ENCODE measurements at regions not wholly inside any gene's neighbourhood (a gene's known extent, or its start where the extent isn't known, plus 50 kb on each side); places are given as distances from the start of the nearest gene placed in this dataset.

DNA sequence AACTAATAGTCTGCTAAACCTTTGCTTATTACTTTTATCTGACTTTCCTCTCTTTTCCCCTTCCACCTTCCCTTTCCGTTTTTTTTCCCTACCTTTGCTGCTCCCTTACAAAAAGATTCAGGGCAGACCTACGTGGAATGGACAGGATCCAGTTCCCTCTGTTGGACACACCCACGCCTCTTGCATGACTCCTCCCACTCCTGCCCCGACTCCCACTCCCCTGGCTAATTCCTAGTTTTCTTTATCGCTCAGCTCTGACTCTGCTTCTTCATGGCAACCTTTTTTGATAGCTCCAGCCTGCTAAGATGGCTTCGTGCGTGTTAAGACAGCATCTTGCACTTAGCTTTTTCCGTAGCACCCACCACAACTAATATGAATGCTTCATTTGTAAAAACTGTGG is 715.6 kb upstream of the NRSN1 start:
- Histone ChIP-seq H3K4me3 (ENCODE audit: low read length in 3 of 3) (no peak overlapping the region), H3K27me3 (ENCODE audit: control insufficient read depth, insufficient read depth, low read length) (no peaks in the 10 kb centered on the region), H3K9me3 (ENCODE audit: control insufficient read depth in 2 of 3, insufficient read depth in 1 of 3, low read length in 3 of 3) (no peaks in the 10 kb centered on the region), H3K4me1 (ENCODE audit: control insufficient read depth in 2 of 3, insufficient read depth in 2 of 3, low read depth in 1 of 3, low read length in 3 of 3) (peaks cover 0 to 5% (median 0%) of the 10 kb centered on the region in 3 donors), H3K36me3 (ENCODE audit: control insufficient read depth in 2 of 3, insufficient read depth in 3 of 3, low read length in 3 of 3) (no peaks in the 10 kb centered on the region), H3K9ac (ENCODE audit: low read length in 3 of 3) (no peak overlapping the region), H3K27ac (ENCODE audit: low read depth in 2 of 2, low read length in 2 of 2) (no peak overlapping the region)
- intact Hi-C loops (cut with DNase I): no loop called here
- FAIRE-seq (no peak), DNase-seq (no peak)
- TF ChIP-seq, protein P1, sequence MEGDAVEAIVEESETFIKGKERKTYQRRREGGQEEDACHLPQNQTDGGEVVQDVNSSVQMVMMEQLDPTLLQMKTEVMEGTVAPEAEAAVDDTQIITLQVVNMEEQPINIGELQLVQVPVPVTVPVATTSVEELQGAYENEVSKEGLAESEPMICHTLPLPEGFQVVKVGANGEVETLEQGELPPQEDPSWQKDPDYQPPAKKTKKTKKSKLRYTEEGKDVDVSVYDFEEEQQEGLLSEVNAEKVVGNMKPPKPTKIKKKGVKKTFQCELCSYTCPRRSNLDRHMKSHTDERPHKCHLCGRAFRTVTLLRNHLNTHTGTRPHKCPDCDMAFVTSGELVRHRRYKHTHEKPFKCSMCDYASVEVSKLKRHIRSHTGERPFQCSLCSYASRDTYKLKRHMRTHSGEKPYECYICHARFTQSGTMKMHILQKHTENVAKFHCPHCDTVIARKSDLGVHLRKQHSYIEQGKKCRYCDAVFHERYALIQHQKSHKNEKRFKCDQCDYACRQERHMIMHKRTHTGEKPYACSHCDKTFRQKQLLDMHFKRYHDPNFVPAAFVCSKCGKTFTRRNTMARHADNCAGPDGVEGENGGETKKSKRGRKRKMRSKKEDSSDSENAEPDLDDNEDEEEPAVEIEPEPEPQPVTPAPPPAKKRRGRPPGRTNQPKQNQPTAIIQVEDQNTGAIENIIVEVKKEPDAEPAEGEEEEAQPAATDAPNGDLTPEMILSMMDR (IDR thresholded peaks at IDR 0.05; ENCODE audit: borderline replicate concordance, extremely low read depth, insufficient read depth): no peak

DNA sequence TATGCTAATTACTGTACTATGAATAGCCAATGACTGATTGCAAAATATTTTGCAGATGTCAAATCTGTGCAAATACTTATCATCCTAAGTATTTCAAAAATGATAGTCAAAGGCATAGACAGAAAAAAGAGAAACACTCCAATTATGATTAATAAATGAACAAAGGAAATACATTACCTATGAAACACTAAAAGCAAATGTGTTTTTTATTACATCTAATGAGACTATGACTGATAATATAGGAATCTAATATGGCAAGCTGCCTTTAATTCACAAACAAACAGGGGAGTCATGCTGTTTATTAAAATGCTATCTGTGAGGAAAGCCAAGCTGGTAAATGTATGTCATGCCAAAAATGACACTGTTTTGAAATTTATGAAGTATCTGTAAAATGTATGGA is 713.2 kb upstream of the NRSN1 start:
- Histone ChIP-seq H3K9ac (ENCODE audit: low read length in 3 of 3) (no peak overlapping the region), H3K4me3 (ENCODE audit: low read length in 3 of 3) (no peak overlapping the region), H3K27ac (ENCODE audit: low read depth in 2 of 2, low read length in 2 of 2) (no peak overlapping the region), H3K9me3 (ENCODE audit: control insufficient read depth in 2 of 3, insufficient read depth in 1 of 3, low read length in 3 of 3) (no peaks in the 10 kb centered on the region), H3K4me1 (ENCODE audit: control insufficient read depth in 2 of 3, insufficient read depth in 2 of 3, low read depth in 1 of 3, low read length in 3 of 3) (peaks cover 0 to 5% (median 0%) of the 10 kb centered on the region in 3 donors), H3K27me3 (ENCODE audit: control insufficient read depth, insufficient read depth, low read length) (no peaks in the 10 kb centered on the region), H3K36me3 (ENCODE audit: control insufficient read depth in 2 of 3, insufficient read depth in 3 of 3, low read length in 3 of 3) (no peaks in the 10 kb centered on the region)
- intact Hi-C loops (cut with DNase I): no loop called here
- TF ChIP-seq, protein P1 (IDR thresholded peaks at IDR 0.05; ENCODE audit: borderline replicate concordance, extremely low read depth, insufficient read depth): no peak
- FAIRE-seq: no peak
- DNase-seq: no peak

DNA sequence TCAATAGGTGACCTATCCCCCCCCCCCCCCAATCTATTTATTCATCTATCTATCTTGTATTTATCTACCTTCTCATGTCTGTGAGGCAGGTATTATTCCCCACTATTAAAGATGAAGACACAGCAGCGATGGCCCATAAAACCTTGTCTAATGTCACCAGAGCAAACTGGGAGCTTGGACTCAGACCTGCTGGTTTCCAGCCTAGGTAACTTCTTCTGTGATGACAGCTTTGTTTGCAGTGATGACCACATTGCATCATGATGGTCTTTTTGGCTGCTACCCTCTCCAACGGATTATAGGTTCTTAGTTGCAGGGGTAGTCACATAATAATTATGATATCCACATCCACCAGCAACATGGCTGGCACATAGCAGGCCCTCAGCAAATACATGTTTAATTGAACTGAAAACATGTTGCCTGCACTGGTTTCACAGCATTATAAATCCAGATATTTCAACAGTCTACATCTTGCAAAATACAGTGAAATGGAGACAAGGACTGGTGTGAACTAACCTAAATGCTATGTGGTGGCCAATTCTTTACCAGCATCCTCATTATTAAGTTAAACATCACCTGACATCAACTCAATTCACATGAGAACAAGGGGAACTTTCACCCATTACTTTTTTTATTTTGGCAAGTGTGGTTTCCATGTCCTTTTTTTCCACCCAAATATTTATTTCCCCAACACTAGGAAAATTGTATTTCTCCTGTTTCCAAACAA is 712.5 kb upstream of the NRSN1 start:
- Histone ChIP-seq H3K4me3 (ENCODE audit: low read length in 3 of 3) (no peak overlapping the region), H3K27me3 (ENCODE audit: control insufficient read depth, insufficient read depth, low read length) (no peaks in the 10 kb centered on the region), H3K9me3 (ENCODE audit: control insufficient read depth in 2 of 3, insufficient read depth in 1 of 3, low read length in 3 of 3) (no peaks in the 10 kb centered on the region), H3K9ac (ENCODE audit: low read length in 3 of 3) (no peak overlapping the region), H3K36me3 (ENCODE audit: control insufficient read depth in 2 of 3, insufficient read depth in 3 of 3, low read length in 3 of 3) (no peaks in the 10 kb centered on the region), H3K27ac (ENCODE audit: low read depth in 2 of 2, low read length in 2 of 2) (no peak overlapping the region), H3K4me1 (ENCODE audit: control insufficient read depth in 2 of 3, insufficient read depth in 2 of 3, low read depth in 1 of 3, low read length in 3 of 3) (peaks cover 0 to 5% (median 0%) of the 10 kb centered on the region in 3 donors)
- no peak for FAIRE-seq
- intact Hi-C loops (cut with DNase I): no loop called here
- DNase-seq: no peak
- TF ChIP-seq, protein P1 (IDR thresholded peaks at IDR 0.05; ENCODE audit: borderline replicate concordance, extremely low read depth, insufficient read depth): no peak
